ENCODE measurements at regions not wholly inside any gene's neighbourhood (a gene's known extent, or its start where the extent isn't known, plus 50 kb on each side); places are given as distances from the start of the nearest gene placed in this dataset.

GRCh38 chr2:12226653-12227052 lies 480.2 kb downstream of the LPIN1 start:
- no TSS peak for BruUV-seq (replicated peaks)
- Histone ChIP-seq H3K27me3 (ENCODE audit: control insufficient read depth, insufficient read depth, low read length) (no peaks in the 10 kb centered on the region), H3K4me3 (ENCODE audit: low read depth in 2 of 2, low read length in 2 of 2) (no peak overlapping the region), H3K27ac (ENCODE audit: low read length) (no peak overlapping the region), H3K4me1 (ENCODE audit: control insufficient read depth, insufficient read depth, low read length) (no peaks in the 10 kb centered on the region), H3K36me3 (ENCODE audit: control insufficient read depth, insufficient read depth, low read length) (no peaks in the 10 kb centered on the region), H3K9me3 (ENCODE audit: control insufficient read depth, insufficient read depth, low read depth, low read length) (peaks cover 4% of the 10 kb centered on the region; the same call in 1 of the 2 replicates)
- ChIA-PET POLR2A (no interaction called here), CTCF (no interaction called here)
- in situ Hi-C loops (cut with HindIII; ENCODE audit: low pct_unique_long_range_greater_than_20kb, low sequenced_read_pairs) (no loop called here), intact Hi-C loops (cut with micrococcal nuclease; ENCODE audit: unreplicated experiment) (no loop called here)
- no peak for DNase-seq (ENCODE audit: low read depth, low spot score)
- no peak for ATAC-seq
- TF ChIP-seq, protein P1, sequence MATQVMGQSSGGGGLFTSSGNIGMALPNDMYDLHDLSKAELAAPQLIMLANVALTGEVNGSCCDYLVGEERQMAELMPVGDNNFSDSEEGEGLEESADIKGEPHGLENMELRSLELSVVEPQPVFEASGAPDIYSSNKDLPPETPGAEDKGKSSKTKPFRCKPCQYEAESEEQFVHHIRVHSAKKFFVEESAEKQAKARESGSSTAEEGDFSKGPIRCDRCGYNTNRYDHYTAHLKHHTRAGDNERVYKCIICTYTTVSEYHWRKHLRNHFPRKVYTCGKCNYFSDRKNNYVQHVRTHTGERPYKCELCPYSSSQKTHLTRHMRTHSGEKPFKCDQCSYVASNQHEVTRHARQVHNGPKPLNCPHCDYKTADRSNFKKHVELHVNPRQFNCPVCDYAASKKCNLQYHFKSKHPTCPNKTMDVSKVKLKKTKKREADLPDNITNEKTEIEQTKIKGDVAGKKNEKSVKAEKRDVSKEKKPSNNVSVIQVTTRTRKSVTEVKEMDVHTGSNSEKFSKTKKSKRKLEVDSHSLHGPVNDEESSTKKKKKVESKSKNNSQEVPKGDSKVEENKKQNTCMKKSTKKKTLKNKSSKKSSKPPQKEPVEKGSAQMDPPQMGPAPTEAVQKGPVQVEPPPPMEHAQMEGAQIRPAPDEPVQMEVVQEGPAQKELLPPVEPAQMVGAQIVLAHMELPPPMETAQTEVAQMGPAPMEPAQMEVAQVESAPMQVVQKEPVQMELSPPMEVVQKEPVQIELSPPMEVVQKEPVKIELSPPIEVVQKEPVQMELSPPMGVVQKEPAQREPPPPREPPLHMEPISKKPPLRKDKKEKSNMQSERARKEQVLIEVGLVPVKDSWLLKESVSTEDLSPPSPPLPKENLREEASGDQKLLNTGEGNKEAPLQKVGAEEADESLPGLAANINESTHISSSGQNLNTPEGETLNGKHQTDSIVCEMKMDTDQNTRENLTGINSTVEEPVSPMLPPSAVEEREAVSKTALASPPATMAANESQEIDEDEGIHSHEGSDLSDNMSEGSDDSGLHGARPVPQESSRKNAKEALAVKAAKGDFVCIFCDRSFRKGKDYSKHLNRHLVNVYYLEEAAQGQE (IDR thresholded peaks at IDR 0.05; ENCODE audit: insufficient read depth in 1 of 2, low read depth in 2 of 2, low read length in 1 of 2) = no peak
- TF ChIP-seq SIN3A (IDR thresholded peaks at IDR 0.05; ENCODE audit: borderline replicate concordance, insufficient read depth, low read depth, low read length) = no peak
- TF ChIP-seq POLR2AphosphoS5 (IDR thresholded peaks at IDR 0.05; ENCODE audit: low read depth, low read length) = no peak
- TF ChIP-seq, protein P2, sequence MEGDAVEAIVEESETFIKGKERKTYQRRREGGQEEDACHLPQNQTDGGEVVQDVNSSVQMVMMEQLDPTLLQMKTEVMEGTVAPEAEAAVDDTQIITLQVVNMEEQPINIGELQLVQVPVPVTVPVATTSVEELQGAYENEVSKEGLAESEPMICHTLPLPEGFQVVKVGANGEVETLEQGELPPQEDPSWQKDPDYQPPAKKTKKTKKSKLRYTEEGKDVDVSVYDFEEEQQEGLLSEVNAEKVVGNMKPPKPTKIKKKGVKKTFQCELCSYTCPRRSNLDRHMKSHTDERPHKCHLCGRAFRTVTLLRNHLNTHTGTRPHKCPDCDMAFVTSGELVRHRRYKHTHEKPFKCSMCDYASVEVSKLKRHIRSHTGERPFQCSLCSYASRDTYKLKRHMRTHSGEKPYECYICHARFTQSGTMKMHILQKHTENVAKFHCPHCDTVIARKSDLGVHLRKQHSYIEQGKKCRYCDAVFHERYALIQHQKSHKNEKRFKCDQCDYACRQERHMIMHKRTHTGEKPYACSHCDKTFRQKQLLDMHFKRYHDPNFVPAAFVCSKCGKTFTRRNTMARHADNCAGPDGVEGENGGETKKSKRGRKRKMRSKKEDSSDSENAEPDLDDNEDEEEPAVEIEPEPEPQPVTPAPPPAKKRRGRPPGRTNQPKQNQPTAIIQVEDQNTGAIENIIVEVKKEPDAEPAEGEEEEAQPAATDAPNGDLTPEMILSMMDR (IDR thresholded peaks at IDR 0.05) = no peak
- no peak for TF ChIP-seq TCF7L2 (IDR thresholded peaks at IDR 0.05; ENCODE audit: low read depth, low read length)

- no peak overlapping the region for H3K4me3 ChIP-seq (ENCODE audit: low read depth in 2 of 2, low read length in 2 of 2)
- H3K4me1 ChIP-seq (ENCODE audit: control insufficient read depth, insufficient read depth, low read length) = no peaks in the 10 kb centered on the region
- TF ChIP-seq SIN3A (IDR thresholded peaks at IDR 0.05; ENCODE audit: borderline replicate concordance, insufficient read depth, low read depth, low read length) = no peak
- TF ChIP-seq, protein P2 (IDR thresholded peaks at IDR 0.05) = no peak
- no peak for TF ChIP-seq POLR2AphosphoS5 (IDR thresholded peaks at IDR 0.05; ENCODE audit: low read depth, low read length)
- TF ChIP-seq, protein P1 (IDR thresholded peaks at IDR 0.05; ENCODE audit: insufficient read depth in 1 of 2, low read depth in 2 of 2, low read length in 1 of 2) = no peak
- no peak for TF ChIP-seq TCF7L2 (IDR thresholded peaks at IDR 0.05; ENCODE audit: low read depth, low read length)
- ChIA-PET POLR2A (no interaction called here), CTCF (interaction anchor here (0.6 kb wide), 1 partner anchor 59 kb away, joined by 3 read pairs; no protein-coding TSS in a partner anchor)
- intact Hi-C loops (cut with micrococcal nuclease; ENCODE audit: unreplicated experiment) (no loop called here), in situ Hi-C loops (cut with HindIII; ENCODE audit: low pct_unique_long_range_greater_than_20kb, low sequenced_read_pairs) (no loop called here)
- H3K36me3 ChIP-seq (ENCODE audit: control insufficient read depth, insufficient read depth, low read length) = no peaks in the 10 kb centered on the region
- peaks cover 4% of the 10 kb centered on the region; the same call in 1 of the 2 replicates for H3K9me3 ChIP-seq (ENCODE audit: control insufficient read depth, insufficient read depth, low read depth, low read length)
- no peak overlapping the region for H3K27ac ChIP-seq (ENCODE audit: low read length)
- BruUV-seq (replicated peaks) = no TSS peak
- no peaks in the 10 kb centered on the region for H3K27me3 ChIP-seq (ENCODE audit: control insufficient read depth, insufficient read depth, low read length)
- ATAC-seq (no peak), DNase-seq (ENCODE audit: low read depth, low spot score) (no peak)
Observed at GRCh38 chr2:12227941-12228608, 481.6 kb downstream of the LPIN1 start.

Data from Panc1 (cell line).